Neural cell (in vitro differentiated cells): ENCODE measurements at regions not wholly inside any gene's neighbourhood (a gene's known extent, or its start where the extent isn't known, plus 50 kb on each side); places are given as distances from the start of the nearest gene placed in this dataset.

Experiments used
- H2AFZ ChIP-seq: fragments of 200-600, 300-800 bp; sonication (generic), shearing (Covaris generic); 2 replicates; pipeline ENCODE4 v1.6.0; 2014; ENCODE audit warnings: low read depth, mild to moderate bottlenecking, antibody characterized with exemption, low read length, moderate library complexity
- H3F3A ChIP-seq: fragments of 200-600 bp; shearing (Covaris generic); 2 replicates; pipeline ENCODE4 v1.6.1; 2016; ENCODE audit warnings: mild to moderate bottlenecking, moderate library complexity, mixed read lengths, antibody characterized with exemption, low read length; ENCODE audit not compliant: insufficient read depth, poor library complexity, severe bottlenecking
- H3K27ac ChIP-seq: fragments of 200-600, 300-800 bp; sonication (generic), shearing (Covaris generic); 2 replicates; pipeline ENCODE4 v1.5.1; 2014; ENCODE audit warnings: mild to moderate bottlenecking, low read length, moderate library complexity
- H3K27me3 ChIP-seq: fragments of 300-800, 200-600 bp; sonication (generic), shearing (Covaris generic); 2 replicates; pipeline ENCODE4 v1.6.0; 2014; ENCODE audit warnings: mild to moderate bottlenecking, low read depth, low read length, moderate library complexity; ENCODE audit not compliant: insufficient read depth
- H3K36me3 ChIP-seq: fragments of 300-800, 200-600 bp; sonication (generic), shearing (Covaris generic); 2 replicates; pipeline ENCODE4 v1.5.1; 2014; ENCODE audit warnings: mild to moderate bottlenecking, antibody characterized with exemption, low read length, moderate library complexity; ENCODE audit not compliant: insufficient read depth
- H3K4me2 ChIP-seq: fragments of 300-800, 200-600 bp; sonication (generic), shearing (Covaris generic); 2 replicates; pipeline ENCODE4 v1.6.0; 2014; ENCODE audit warnings: mild to moderate bottlenecking, low read length
- H3K4me3 ChIP-seq: fragments of 300-800, 200-600 bp; sonication (generic), shearing (Covaris generic); 2 replicates; pipeline ENCODE4 v1.5.1; 2014; ENCODE audit warnings: mild to moderate bottlenecking, low read length, moderate library complexity
- H3K79me2 ChIP-seq: fragments of 200-600 bp; shearing (Covaris generic); replicated peaks from 2 replicates; pipeline ENCODE4 v1.6.0; 2014; ENCODE audit warnings: mild to moderate bottlenecking, low read length, moderate library complexity; ENCODE audit not compliant: insufficient read depth
- H3K9ac ChIP-seq: fragments of 300-800, 200-600 bp; sonication (generic), shearing (Covaris generic); 2 replicates; pipeline ENCODE4 v1.6.1; 2016; ENCODE audit warnings: mild to moderate bottlenecking, low read length, mixed read lengths
- H3K9me2 ChIP-seq: fragments of 200-600 bp; shearing (Covaris generic); 2 replicates; pipeline ENCODE4 v1.6.1; 2016; ENCODE audit warnings: mild to moderate bottlenecking, low read length, mixed read lengths; ENCODE audit not compliant: insufficient read depth
- H3K9me3 ChIP-seq: fragments of 200-600, 300-800 bp; sonication (generic), shearing (Covaris generic); 2 replicates; pipeline ENCODE4 v1.6.1; 2016; ENCODE audit warnings: mild to moderate bottlenecking, mixed run types, low read length, moderate library complexity, mixed read lengths
- H4K20me1 ChIP-seq: fragments of 200-600 bp; shearing (Covaris generic); 2 replicates; pipeline ENCODE4 v1.6.1; 2016; ENCODE audit warnings: mild to moderate bottlenecking, mixed run types; ENCODE audit not compliant: insufficient read depth
- CTCF ChIP-seq: fragments of 450-650 bp; IDR thresholded peaks from 2 replicates; pipeline ENCODE4 v1.5.1; 2014; ENCODE audit warnings: antibody characterized with exemption, mild to moderate bottlenecking, moderate library complexity; ENCODE audit not compliant: poor library complexity, severe bottlenecking
- EP300 ChIP-seq: fragments of 450-650 bp; conservative IDR thresholded peaks from 2 replicates; pipeline ENCODE4 v1.6.1; 2014; ENCODE audit warnings: antibody characterized with exemption, mild to moderate bottlenecking, moderate library complexity; ENCODE audit not compliant: poor library complexity, severe bottlenecking
- MXI1 ChIP-seq: fragments of 450-650 bp; conservative IDR thresholded peaks from 2 replicates; pipeline ENCODE4 v1.6.1; 2014; ENCODE audit warnings: antibody characterized with exemption, mild to moderate bottlenecking; ENCODE audit not compliant: poor library complexity, severe bottlenecking
- POLR2AphosphoS5 ChIP-seq: IDR thresholded peaks from 2 replicates; pipeline ENCODE4 v1.6.1; 2012
- RAD21 ChIP-seq: fragments of 450-650 bp; conservative IDR thresholded peaks from 2 replicates; pipeline ENCODE4 v1.6.1; 2014; ENCODE audit warnings: antibody characterized with exemption, mild to moderate bottlenecking, moderate library complexity
- REST ChIP-seq: IDR thresholded peaks from 2 replicates; pipeline ENCODE4 v1.6.1; 2012; ENCODE audit warnings: borderline replicate concordance
- SMC3 ChIP-seq: fragments of 450-650 bp; conservative IDR thresholded peaks from 2 replicates; pipeline ENCODE4 v1.6.1; 2014; ENCODE audit warnings: antibody characterized with exemption, mild to moderate bottlenecking, moderate library complexity; ENCODE audit not compliant: poor library complexity
- TAF1 ChIP-seq: IDR thresholded peaks from 2 replicates; pipeline ENCODE4 v1.6.1; 2012; ENCODE audit warnings: low read depth

- no peaks in the 10 kb centered on the region for H3K36me3 ChIP-seq
- H2AFZ ChIP-seq = no peak overlapping the region
- H3K9me2 ChIP-seq = no peaks in the 10 kb centered on the region
- no peak overlapping the region for H3K9ac ChIP-seq
- no peak overlapping the region for H3K4me3 ChIP-seq
- no peaks in the 10 kb centered on the region for H3K27me3 ChIP-seq
- H3F3A ChIP-seq = no peaks in the 10 kb centered on the region
- H3K79me2 ChIP-seq = no peaks in the 10 kb centered on the region
- H4K20me1 ChIP-seq = no peaks in the 10 kb centered on the region
- no peak overlapping the region for H3K4me2 ChIP-seq
- no peak overlapping the region for H3K27ac ChIP-seq
- no peak for TF ChIP-seq SMC3
- no peak for TF ChIP-seq MXI1
- no peaks in the 10 kb centered on the region for H3K9me3 ChIP-seq
These were observed 115.0 kb upstream of the ADRA1B start for GRCh38 chr5:159801303-159801702.

- no peak overlapping the region for H3K4me2 ChIP-seq
These were observed 113.6 kb upstream of the ADRA1B start for GRCh38 chr5:159802661-159803060.

More at GRCh38 chr5:159802661-159803060, 113.6 kb upstream of the ADRA1B start:
- no peaks in the 10 kb centered on the region for H3K36me3 ChIP-seq
- H4K20me1 ChIP-seq = no peaks in the 10 kb centered on the region
- no peaks in the 10 kb centered on the region for H3K27me3 ChIP-seq
- H3K9me3 ChIP-seq = no peaks in the 10 kb centered on the region
- H2AFZ ChIP-seq = no peak overlapping the region
- TF ChIP-seq SMC3 (no peak), POLR2AphosphoS5 (no peak), RAD21 (no peak), TAF1 (no peak), CTCF (no peak), REST (no peak), EP300 (no peak)
- no peak overlapping the region for H3K9ac ChIP-seq
- no peaks in the 10 kb centered on the region for H3K79me2 ChIP-seq
- no peak overlapping the region for H3K4me3 ChIP-seq
- H3K27ac ChIP-seq = no peak overlapping the region
- no peaks in the 10 kb centered on the region for H3F3A ChIP-seq
- H3K9me2 ChIP-seq = no peaks in the 10 kb centered on the region
